Esophagus muscularis mucosa (tissue), 4 donors: ENCODE measurements at regions not wholly inside any gene's neighbourhood (a gene's known extent, or its start where the extent isn't known, plus 50 kb on each side); places are given as distances from the start of the nearest gene placed in this dataset.

ENCODE experiments used
- CTCF ChIP-seq, 3 experiments: fragments of 200-600 bp in 2 of 3; fragments of 450-650 bp in 1 of 3; sonication (generic) in 2 of 3; IDR thresholded peaks; one replicate each; pipeline ENCODE4 v1.5.1; 2017 to 2019; ENCODE audit warnings: antibody characterized with exemption in 3 of 3, mild to moderate bottlenecking in 2 of 3, moderate library complexity in 1 of 3
- EP300 ChIP-seq: sonication (generic); formaldehyde crosslinking; IDR thresholded peaks from one replicate; pipeline ENCODE4 v1.6.1; 2017; ENCODE audit warnings: antibody characterized with exemption
- POLR2A ChIP-seq: fragments of 450-650 bp; IDR thresholded peaks from one replicate; pipeline ENCODE4 v1.6.1; 2017; ENCODE audit warnings: antibody characterized with exemption, moderate library complexity, mild to moderate bottlenecking, low read depth
- POLR2AphosphoS5 ChIP-seq, 2 donors: sonication (generic); formaldehyde crosslinking; IDR thresholded peaks; one replicate each; pipeline ENCODE4 v1.6.1; 2017; ENCODE audit warnings: antibody characterized with exemption in 2 of 2

DNA sequence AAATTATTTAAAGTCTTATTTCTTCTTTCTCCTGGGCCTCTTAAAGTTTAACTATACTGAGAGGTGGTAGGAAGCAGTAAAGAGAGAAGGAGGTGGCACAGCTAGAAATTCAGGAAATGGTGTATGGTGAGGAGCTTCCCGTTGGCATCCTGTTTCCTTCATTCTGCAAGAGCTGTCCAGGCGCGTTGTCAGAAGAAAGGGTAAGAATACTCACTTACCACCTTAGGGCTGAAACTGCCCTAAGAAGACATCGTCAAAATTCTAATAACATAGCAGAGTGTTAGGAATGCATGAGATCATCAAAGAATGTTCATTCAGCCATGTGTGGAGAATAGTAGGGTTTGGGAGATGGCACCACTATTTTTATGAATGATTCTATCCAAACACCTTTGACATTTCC is 699.6 kb downstream of the MCTP2 start:
- TF ChIP-seq POLR2A (no peak), EP300 (no peak), CTCF (IDR thresholded peaks at IDR 0.05) (no peak), POLR2AphosphoS5 (IDR thresholded peaks at IDR 0.05) (no peak)
